Small intestine (tissue), 7 donors: ENCODE measurements at regions not wholly inside any gene's neighbourhood (a gene's known extent, or its start where the extent isn't known, plus 50 kb on each side); places are given as distances from the start of the nearest gene placed in this dataset.
"Not testable (repeated sequence)": the region's sequence is repeated elsewhere in the genome, so short reads cannot be mapped to it uniquely, and the experiment has no call there.

Experiments
- DNase-seq, 2 donors: peaks; one replicate each; pipeline versions ENCODE4 v3.0.0 to v3.0.0-alpha.2; 2013
- FAIRE-seq: peaks from 2 replicates; lab custom pipeline; 2012; peaks lifted over from hg19 to GRCh38; lab: Jason Lieb, UNC
- H3K27ac ChIP-seq, 3 donors: one replicate each; pipeline ENCODE4 v1.5.1; 2013; ENCODE audit warnings: low read length in 2 of 3, mild to moderate bottlenecking in 2 of 3, control low read depth in 1 of 3, inconsistent platforms in 1 of 3, low read depth in 1 of 3, moderate library complexity in 1 of 3
- H3K27me3 ChIP-seq, 3 donors: one replicate each; pipeline ENCODE4 v1.6.1; 2013; ENCODE audit warnings: low read length in 3 of 3, inconsistent platforms in 1 of 3; ENCODE audit not compliant: control insufficient read depth in 3 of 3, insufficient read depth in 3 of 3
- H3K36me3 ChIP-seq, 3 donors: one replicate each; pipeline ENCODE4 v1.6.1; 2013; ENCODE audit warnings: low read length in 3 of 3, inconsistent platforms in 1 of 3, low read depth in 1 of 3, mild to moderate bottlenecking in 1 of 3, moderate library complexity in 1 of 3; ENCODE audit not compliant: control insufficient read depth in 3 of 3, insufficient read depth in 2 of 3
- H3K4me1 ChIP-seq, 3 donors: one replicate each; pipeline ENCODE4 v1.6.1; 2013; ENCODE audit warnings: low read length in 2 of 3, inconsistent platforms in 1 of 3, low read depth in 1 of 3, mild to moderate bottlenecking in 1 of 3, moderate library complexity in 1 of 3; ENCODE audit not compliant: control insufficient read depth in 3 of 3, insufficient read depth in 2 of 3
- H3K4me3 ChIP-seq, 3 donors: one replicate each; pipeline ENCODE4 v1.5.1; 2013; ENCODE audit warnings: low read length in 3 of 3, control low read depth in 1 of 3, inconsistent platforms in 1 of 3, low read depth in 1 of 3, mild to moderate bottlenecking in 1 of 3, moderate library complexity in 1 of 3
- H3K9me3 ChIP-seq, 2 donors: one replicate each; pipeline ENCODE4 v1.6.1; 2013; ENCODE audit warnings: low read depth in 1 of 2, low read length in 1 of 2; ENCODE audit not compliant: control insufficient read depth in 2 of 2, insufficient read depth in 1 of 2
- WGBS, 3 donors: extraction: QIAGEN DNeasy Blood & Tissue Kit; methylation state at CpG; one replicate each; pipeline ENCODE4 v1.1.7; 2013; 5-methylcytosine and 5-hydroxymethylcytosine counted together
- donor health status: healthy with polysubstance abuse.
- donor health status: control.
- donor health status: control.
- donor health status: Bipolar disorder and iron deficiency.
- donor health status: healthy.

DNA sequence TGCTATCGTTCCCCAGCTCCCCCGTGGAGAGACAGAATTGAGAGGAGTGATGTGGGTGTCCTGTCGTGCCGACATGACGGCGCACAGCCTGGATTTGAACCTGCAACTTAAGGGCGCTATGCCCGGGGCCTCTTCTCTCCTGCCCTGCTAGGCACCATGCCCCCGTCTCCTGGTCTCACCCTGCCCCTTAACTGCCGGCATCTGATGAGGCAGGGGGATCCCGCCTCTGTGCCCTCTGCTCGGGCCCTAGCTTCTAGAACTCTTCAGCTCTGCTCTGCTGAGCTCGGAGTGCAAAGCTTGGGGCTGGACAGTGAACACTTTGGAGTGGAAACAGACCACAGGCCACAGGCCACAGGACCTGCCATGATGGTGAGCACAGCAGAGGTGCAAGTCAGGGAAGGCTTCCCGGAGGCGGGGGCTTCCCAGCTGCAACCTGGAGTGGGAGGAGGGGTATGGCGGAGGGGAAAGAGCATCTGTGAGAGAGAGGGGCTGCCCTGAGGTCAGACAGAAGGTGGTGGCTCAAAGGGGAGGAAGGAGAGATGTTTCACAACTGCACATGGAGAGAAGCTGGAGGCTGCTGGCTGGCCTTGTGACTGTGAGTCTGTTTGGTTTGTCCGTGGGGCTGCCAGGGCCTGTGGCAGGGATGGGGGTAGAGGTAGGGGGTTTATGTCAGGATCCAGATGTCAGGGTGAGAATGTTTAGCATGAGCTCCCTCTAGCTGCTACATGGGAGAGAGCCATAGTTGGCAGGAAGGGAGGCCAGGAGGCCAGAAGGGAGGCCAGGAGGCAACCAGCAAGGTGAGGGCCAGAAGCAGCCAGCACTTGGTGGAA lies 107.8 kb downstream of the CRLF3 start:
- H3K4me1 ChIP-seq = no peaks in the 10 kb centered on the region
- no peak overlapping the region for H3K27ac ChIP-seq
- H3K27me3 ChIP-seq = no peaks in the 10 kb centered on the region
- no peak for FAIRE-seq
- H3K36me3 ChIP-seq = peaks cover 0 to 15% (median 0%) of the 10 kb centered on the region in 3 donors
- DNase-seq = no peak
- 87 to 93% (median 91%) methylated on average over 17 of the region's 17 CpGs for WGBS, 3 donors
- H3K9me3 ChIP-seq = no peaks in the 10 kb centered on the region
- H3K4me3 ChIP-seq = no peak overlapping the region

DNA sequence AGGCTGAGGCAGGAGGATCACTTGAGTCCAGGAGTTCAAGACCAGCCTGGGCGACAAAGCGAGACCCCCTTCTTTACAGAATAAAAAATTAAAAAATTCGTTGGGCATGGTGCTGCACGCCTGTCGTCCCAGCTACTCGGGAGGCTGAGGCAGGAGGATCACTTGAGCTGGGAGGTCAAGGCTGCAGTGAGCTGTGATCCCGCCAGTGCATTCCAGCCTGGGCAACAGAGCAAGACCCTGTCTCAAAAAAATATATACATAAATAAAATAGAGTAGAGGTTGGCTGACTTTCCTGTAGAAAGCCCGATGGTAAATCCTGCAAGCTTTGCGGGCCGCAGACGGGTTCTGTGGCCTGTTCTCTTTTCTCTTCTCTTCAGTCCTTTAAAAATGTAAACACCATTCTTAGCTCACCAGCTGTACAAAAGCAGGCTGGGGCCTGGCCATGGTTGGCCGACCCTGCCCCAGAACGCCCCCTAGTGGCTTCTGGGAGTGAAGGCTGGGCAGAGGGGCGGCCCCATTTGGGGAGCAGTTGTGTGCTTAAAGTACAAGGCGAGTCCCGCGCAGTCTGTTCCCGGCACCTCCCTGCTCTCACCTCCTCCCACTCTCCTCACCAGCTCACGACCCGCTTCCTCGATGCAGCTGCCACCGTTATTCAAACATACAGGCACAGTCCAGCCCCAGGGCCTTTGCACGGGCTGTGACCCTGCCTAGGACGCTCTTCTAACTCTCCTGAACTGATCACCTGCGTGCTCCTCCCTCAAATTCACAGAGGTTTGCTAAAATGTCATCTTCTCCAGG lies 109.5 kb downstream of the CRLF3 start:
- H3K27me3 ChIP-seq, FAIRE-seq, H3K4me3 ChIP-seq, H3K36me3 ChIP-seq, H3K9me3 ChIP-seq, H3K27ac ChIP-seq, H3K4me1 ChIP-seq: not testable (repeated sequence)
- WGBS, 3 donors = 64 to 71% (median 69%) methylated on average over 25 of the region's 25 CpGs
- DNase-seq = peak in 1 of 2 donors; percentile 37

DNA sequence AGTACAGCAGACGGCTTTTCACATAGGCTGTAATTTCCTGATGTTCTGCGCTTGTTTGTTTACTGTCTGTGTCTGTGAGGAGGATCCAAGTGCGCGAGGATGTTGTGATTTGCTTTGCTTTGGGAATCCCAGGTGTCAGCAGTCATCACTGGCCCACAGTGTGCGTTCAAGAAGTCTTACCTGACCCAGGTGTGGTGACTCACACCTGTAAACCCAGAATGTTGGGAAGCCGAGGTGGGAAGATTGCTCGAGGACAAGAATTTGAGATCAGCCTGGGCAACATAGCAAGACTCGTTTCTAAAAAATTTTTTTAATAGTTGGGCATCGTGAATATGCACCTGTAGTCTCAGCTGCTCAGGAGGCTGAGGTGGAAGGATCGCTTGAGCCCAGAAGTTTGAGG lies 110.7 kb downstream of the CRLF3 start:
- H3K9me3 ChIP-seq, H3K27me3 ChIP-seq, H3K4me1 ChIP-seq, H3K27ac ChIP-seq, FAIRE-seq, H3K4me3 ChIP-seq, H3K36me3 ChIP-seq, DNase-seq: not testable (repeated sequence)
- 69 to 71% (median 70%) methylated on average over 10 of the region's 10 CpGs for WGBS, 3 donors

DNA sequence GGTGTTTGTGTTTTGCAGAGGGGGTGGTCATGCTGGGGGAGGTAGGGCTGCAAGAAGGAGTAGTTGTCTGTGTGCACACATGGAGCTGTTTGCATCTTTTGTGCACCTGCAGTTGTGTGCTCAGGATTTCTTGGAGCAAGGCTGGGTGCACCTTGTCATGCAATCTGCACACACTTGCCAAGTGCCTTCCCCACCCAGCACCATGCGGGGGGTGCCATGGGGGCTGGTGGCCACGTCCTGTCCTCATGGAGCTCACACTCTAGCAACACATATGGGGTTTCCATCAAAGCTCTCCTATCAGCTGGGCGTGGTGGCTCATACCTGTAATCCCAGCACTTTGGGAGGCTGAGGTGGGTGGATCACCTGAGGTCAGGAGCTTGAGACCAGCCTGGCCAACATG lies 111.6 kb downstream of the CRLF3 start:
- DNase-seq, H3K4me3 ChIP-seq, FAIRE-seq: not testable (repeated sequence)

DNA sequence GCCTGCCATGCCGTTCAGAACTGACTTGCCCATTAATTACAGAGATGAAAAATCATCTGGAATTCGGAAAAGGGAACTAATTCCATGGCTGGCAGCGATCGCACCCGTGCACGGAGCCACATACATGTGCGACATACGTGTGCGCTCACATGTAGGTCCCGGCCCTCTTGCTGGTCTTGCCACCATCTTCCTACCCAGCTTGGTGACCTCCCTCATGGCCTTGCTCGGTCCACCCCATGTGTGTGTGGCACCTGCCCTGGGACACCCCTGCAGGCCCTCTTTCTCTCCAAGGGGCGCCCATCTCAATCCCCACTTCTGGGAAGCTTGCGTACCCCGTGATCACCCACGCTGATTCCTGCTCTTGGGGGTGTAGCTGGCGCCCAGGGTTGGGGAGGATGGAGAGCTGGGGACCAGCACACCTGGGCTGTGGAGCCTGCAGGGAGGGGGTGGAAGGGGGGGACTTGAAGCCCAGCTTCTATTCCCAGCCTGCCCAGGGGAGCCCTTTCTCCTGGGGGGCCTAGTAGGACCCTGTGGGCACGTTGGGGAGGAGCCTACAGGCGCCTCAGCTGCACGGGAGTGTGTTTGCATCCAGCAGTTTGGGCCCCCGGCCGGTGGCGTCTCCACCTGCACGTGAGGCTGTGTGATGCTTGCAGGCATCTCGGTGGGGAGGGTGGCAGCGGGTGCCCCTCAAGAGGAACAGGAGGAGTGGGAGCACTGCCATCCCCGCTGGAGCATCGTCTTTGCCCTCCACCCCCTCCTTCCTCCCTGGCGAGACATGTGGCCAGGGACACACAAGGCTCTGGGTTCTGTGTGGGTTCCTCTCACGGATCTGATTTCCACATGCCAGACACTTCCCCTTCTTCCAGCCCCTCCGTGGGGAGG lies 112.6 kb downstream of the CRLF3 start:
- H3K4me1 ChIP-seq, FAIRE-seq, H3K27ac ChIP-seq, H3K4me3 ChIP-seq, H3K27me3 ChIP-seq, H3K36me3 ChIP-seq, DNase-seq, H3K9me3 ChIP-seq: not testable (repeated sequence)
- 72 to 88% (median 80%) methylated on average over 24 to 30 of the region's 30 CpGs for WGBS, 3 donors

More for the DNA sequence above, 111.6 kb downstream of the CRLF3 start:
- WGBS, 3 donors = 72 to 81% (median 77%) methylated on average over 3 of the region's 3 CpGs
- H3K36me3 ChIP-seq, H3K4me1 ChIP-seq, H3K27me3 ChIP-seq, H3K9me3 ChIP-seq, H3K27ac ChIP-seq: not testable (repeated sequence)

DNA sequence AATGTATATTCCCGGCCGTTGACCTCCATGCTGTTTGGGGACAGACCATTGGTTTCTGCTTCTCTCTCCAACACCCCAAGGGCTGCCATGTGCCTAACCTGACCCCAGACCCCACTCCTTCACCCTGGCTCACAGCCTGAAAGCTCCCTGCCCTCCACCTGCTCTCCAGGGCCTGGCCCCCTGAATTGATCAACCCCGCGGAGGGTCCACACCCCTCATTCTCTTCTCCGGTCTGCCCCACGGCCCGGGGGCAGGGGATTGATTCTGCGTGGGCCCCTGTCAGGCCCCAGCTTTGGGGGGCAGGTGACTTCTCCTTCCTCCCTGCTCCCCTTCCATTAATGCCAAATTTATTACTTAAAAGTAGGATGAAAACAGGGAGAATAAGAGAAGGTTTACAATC lies 113.3 kb downstream of the CRLF3 start:
- H3K4me3 ChIP-seq = peak overlapping the region in 1 of 3 donors; percentile 52
- not testable (repeated sequence) for DNase-seq, H3K9me3 ChIP-seq, H3K4me1 ChIP-seq, FAIRE-seq, H3K27ac ChIP-seq, H3K27me3 ChIP-seq, H3K36me3 ChIP-seq
- WGBS, 3 donors = 81 to 88% (median 82%) methylated on average over 8 of the region's 8 CpGs

DNA sequence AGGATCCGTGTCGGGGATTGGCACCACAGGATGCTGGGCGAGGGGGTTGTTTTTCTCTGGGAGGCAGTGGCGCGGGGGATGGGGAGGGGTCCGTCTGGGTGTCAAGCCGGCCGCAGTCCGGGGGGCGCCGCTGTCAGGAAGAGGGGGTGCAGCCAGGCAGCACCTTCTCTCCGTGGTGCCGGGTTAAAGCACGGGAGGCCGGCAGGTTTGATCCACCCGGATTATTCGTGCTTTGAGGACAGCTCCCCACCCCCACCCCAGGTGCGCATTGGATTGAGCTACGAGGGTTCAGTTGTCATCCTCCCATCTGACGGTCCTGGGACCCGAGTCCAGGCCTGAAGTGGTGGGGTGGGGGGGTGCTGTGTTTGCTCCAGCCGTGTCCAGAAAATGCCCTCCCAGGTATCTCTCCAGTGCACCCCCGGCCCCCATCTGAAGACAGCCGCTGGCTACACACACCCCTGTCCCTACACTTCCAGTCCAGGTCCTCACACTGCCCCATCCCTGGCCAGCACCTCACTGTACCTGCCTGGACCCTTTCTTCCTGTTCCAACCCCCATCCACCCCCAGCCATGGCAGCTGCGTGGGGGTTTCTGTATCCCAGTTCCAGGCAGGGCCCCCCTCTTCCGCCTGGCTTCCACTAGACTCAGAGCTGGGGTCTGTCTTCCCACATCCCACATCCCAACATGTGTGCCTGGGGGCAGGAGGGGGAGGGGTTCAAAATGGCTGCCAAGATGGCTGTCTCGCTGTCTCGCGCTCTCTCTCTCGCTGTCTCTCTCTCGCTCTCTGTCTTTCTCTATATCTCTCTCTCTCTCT lies 114.0 kb downstream of the CRLF3 start:
- not testable (repeated sequence) for DNase-seq, FAIRE-seq
- WGBS, 3 donors = 21 to 37% (median 35%) methylated on average over 22 to 31 of the region's 31 CpGs

More for the DNA sequence above, 114.0 kb downstream of the CRLF3 start:
- not testable (repeated sequence) for H3K27ac ChIP-seq, H3K36me3 ChIP-seq, H3K9me3 ChIP-seq, H3K27me3 ChIP-seq, H3K4me1 ChIP-seq
- peak overlapping the region; percentile 49 to 85 (median 52) for H3K4me3 ChIP-seq
